ENCODE measurements at regions not wholly inside any gene's neighbourhood (a gene's known extent, or its start where the extent isn't known, plus 50 kb on each side); places are given as distances from the start of the nearest gene placed in this dataset.

DNA sequence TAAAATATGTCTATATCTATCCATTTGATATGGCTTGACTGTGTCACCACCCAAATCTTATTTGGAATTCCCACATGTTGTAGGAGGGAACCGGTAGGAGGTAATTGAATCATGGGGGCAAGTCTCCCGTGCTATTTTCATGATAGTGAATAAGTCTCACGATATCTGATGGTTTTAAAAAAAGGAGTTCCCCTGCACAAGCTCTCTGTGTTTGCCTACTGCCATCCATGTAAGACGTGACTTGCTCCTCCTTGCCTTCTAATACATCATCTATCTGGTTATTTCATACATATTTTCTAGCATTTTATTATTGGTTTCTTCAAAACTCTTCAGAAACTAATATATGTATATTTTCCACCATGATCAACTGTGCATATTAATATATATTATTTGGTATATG lies 57.3 kb upstream of the AMZ2 start:
- TF ChIP-seq NFIC (IDR thresholded peaks at IDR 0.05; ENCODE audit: borderline replicate concordance) = no peak
- TF ChIP-seq, protein P1, sequence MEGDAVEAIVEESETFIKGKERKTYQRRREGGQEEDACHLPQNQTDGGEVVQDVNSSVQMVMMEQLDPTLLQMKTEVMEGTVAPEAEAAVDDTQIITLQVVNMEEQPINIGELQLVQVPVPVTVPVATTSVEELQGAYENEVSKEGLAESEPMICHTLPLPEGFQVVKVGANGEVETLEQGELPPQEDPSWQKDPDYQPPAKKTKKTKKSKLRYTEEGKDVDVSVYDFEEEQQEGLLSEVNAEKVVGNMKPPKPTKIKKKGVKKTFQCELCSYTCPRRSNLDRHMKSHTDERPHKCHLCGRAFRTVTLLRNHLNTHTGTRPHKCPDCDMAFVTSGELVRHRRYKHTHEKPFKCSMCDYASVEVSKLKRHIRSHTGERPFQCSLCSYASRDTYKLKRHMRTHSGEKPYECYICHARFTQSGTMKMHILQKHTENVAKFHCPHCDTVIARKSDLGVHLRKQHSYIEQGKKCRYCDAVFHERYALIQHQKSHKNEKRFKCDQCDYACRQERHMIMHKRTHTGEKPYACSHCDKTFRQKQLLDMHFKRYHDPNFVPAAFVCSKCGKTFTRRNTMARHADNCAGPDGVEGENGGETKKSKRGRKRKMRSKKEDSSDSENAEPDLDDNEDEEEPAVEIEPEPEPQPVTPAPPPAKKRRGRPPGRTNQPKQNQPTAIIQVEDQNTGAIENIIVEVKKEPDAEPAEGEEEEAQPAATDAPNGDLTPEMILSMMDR (IDR thresholded peaks at IDR 0.05) = no peak
- no peak for TF ChIP-seq TAF1 (IDR thresholded peaks at IDR 0.05; ENCODE audit: borderline replicate concordance, low read depth, low read length)

Measured in SK-N-SH (cell line).